Right cardiac atrium (tissue), 5 donors: ENCODE measurements at regions not wholly inside any gene's neighbourhood (a gene's known extent, or its start where the extent isn't known, plus 50 kb on each side); places are given as distances from the start of the nearest gene placed in this dataset.

Experiments used
- ATAC-seq, 2 donors: fragments of 200-7000 bp; cut with Tn5 transposase; one replicate each; pipeline versions ENCODE4 v1.8.0 to v1.9.1; 2020; ENCODE audit warnings: moderate library complexity in 2 of 2, mild to moderate bottlenecking in 1 of 2
- DNase-seq, 3 donors: peaks; one replicate each; pipeline ENCODE4 v3.0.0-alpha.2; 2020
- H3K27ac ChIP-seq: one replicate; pipeline ENCODE4 v1.5.1; 2013; ENCODE audit warnings: mild to moderate bottlenecking, low read length, control low read depth, moderate library complexity
- H3K27me3 ChIP-seq: one replicate; pipeline ENCODE4 v1.6.1; 2013; ENCODE audit not compliant: control insufficient read depth, insufficient read depth
- H3K4me1 ChIP-seq: one replicate; pipeline ENCODE4 v1.6.1; 2013; ENCODE audit warnings: low read length; ENCODE audit not compliant: control insufficient read depth, insufficient read depth
- H3K4me3 ChIP-seq: one replicate; pipeline ENCODE4 v1.5.1; 2013; ENCODE audit warnings: low read length, control low read depth
- H3K9me3 ChIP-seq: one replicate; pipeline ENCODE4 v1.6.1; 2013; ENCODE audit warnings: low read length; ENCODE audit not compliant: control insufficient read depth
- WGBS: extraction: QIAGEN DNeasy Blood & Tissue Kit; methylation state at CpG from one replicate; pipeline ENCODE4 v1.1.7; 2013; 5-methylcytosine and 5-hydroxymethylcytosine counted together
- intact Hi-C, 4 donors: fragments of 100-400 bp; cut with DNase I; formaldehyde crosslinking; loops; one replicate each; pipeline versions ENCODE4 v1.11.0 to v1.14.0; 2022 to 2023
- donor health status: healthy with polysubstance abuse.
- donor health status: DM: no; HTN: yes; CAD: no.
- donor health status: DM: no; HTN: no; CAD: no.
- donor health status: DM: no; HTN: yes; CAD: no; lungs with severe emphysema.
- donor health status: DM: yes; HTN: yes; CAD: no.

GRCh38 chr7:34603711-34604444 lies 54.1 kb upstream of the NPSR1 start:
- intact Hi-C loops, result no loop called here
- Histone ChIP-seq H3K27ac (no peak overlapping the region), H3K4me1 (no peaks in the 10 kb centered on the region), H3K9me3 (no peaks in the 10 kb centered on the region), H3K4me3 (no peak overlapping the region), H3K27me3 (no peaks in the 10 kb centered on the region)
- DNase-seq (peak; percentile 35 to 69 (median 58)), ATAC-seq (peak; percentile 57 to 81)
- 43% methylated on average over 3 of the region's 3 CpGs for WGBS
